ENCODE measurements at regions not wholly inside any gene's neighbourhood (a gene's known extent, or its start where the extent isn't known, plus 50 kb on each side); places are given as distances from the start of the nearest gene placed in this dataset.

DNA sequence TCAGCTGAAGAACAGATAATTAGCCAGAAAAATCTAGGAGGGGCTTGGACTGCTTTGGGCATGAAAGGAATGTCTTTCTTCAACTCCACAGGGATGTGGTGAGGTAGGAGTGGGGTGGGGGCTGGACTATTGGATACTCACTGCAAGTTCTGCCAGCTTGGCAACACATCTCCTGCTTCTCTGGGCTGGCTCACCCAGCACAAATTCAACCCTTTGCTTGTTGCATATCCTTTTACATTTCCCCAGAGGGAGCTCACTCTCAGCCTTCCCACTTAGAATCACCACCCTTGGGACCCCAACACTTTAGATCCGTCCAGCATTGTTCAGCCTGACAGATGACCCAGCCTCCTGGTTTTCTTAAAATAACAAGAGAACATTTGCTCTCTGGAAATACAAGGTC is 120.6 kb downstream of the KDR start (continued):
- TF ChIP-seq ZNF561 (tag by site-specific recombination; IDR thresholded peaks at IDR 0.05; ENCODE audit: borderline replicate concordance): no peak

- ChIA-PET POLR2A (no interaction called here), CTCF (interaction anchor here (0.6 kb wide), 2 partner anchors 405 to 850 kb away, joined by 3 to 4 read pairs; no protein-coding TSS in a partner anchor)
- no peak overlapping the region for H3K4me3 ChIP-seq (ENCODE audit: low read depth, low read length)
- H3K36me3 ChIP-seq (ENCODE audit: control insufficient read depth in 2 of 2, insufficient read depth in 1 of 2, low read length in 2 of 2): no peaks in the 10 kb centered on the region
- no peaks in the 10 kb centered on the region for H3K4me1 ChIP-seq (ENCODE audit: control insufficient read depth, insufficient read depth, low read length)
- no peaks in the 10 kb centered on the region for H3K9me3 ChIP-seq (ENCODE audit: control insufficient read depth, insufficient read depth, low read depth, low read length)
- no peak overlapping the region for H3K27ac ChIP-seq (ENCODE audit: extremely low read depth, low read depth, low read length)
- TF ChIP-seq, protein P1, sequence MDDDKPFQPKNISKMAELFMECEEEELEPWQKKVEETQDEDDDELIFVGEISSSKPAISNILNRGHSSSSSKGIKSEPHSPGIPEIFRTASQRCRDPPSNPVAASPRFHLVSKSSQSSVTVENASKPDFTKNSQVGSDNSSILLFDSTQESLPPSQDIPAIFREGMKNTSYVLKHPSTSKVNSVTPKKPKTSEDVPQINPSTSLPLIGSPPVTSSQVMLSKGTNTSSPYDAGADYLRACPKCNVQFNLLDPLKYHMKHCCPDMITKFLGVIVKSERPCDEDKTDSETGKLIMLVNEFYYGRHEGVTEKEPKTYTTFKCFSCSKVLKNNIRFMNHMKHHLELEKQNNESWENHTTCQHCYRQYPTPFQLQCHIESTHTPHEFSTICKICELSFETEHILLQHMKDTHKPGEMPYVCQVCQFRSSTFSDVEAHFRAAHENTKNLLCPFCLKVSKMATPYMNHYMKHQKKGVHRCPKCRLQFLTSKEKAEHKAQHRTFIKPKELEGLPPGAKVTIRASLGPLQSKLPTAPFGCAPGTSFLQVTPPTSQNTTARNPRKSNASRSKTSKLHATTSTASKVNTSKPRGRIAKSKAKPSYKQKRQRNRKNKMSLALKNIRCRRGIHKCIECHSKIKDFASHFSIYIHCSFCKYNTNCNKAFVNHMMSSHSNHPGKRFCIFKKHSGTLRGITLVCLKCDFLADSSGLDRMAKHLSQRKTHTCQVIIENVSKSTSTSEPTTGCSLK (tag by site-specific recombination; IDR thresholded peaks at IDR 0.05): no peak
- TF ChIP-seq ZNF37A (tag by site-specific recombination; IDR thresholded peaks at IDR 0.05) (no peak), ZNF510 (tag by site-specific recombination; IDR thresholded peaks at IDR 0.05; ENCODE audit: insufficient replicate concordance) (no peak), ZNF571 (tag by site-specific recombination; IDR thresholded peaks at IDR 0.05) (no peak), MYNN (tag by site-specific recombination; IDR thresholded peaks at IDR 0.05; ENCODE audit: borderline replicate concordance) (no peak), ZNF629 (tag by site-specific recombination; IDR thresholded peaks at IDR 0.05) (no peak), HOXA7 (CRISPR knock-in tag; IDR thresholded peaks at IDR 0.05; ENCODE audit: borderline replicate concordance) (no peak), ZNF785 (tag by site-specific recombination; IDR thresholded peaks at IDR 0.05) (no peak), KLF9 (tag by site-specific recombination; IDR thresholded peaks at IDR 0.05; ENCODE audit: low read depth) (no peak), GLI4 (tag by site-specific recombination; IDR thresholded peaks at IDR 0.05) (no peak), RBAK (tag by site-specific recombination; IDR thresholded peaks at IDR 0.05) (no peak), ZBTB26 (tag by site-specific recombination; optimal IDR thresholded peaks at IDR 0.05) (no peak), ZNF24 (tag by site-specific recombination; IDR thresholded peaks at IDR 0.05) (no peak), OSR2 (tag by site-specific recombination; IDR thresholded peaks at IDR 0.05) (no peak), ZNF610 (tag by site-specific recombination; IDR thresholded peaks at IDR 0.05; ENCODE audit: borderline replicate concordance) (no peak), ZNF654 (tag by site-specific recombination; IDR thresholded peaks at IDR 0.05; ENCODE audit: low read depth) (no peak)
These were observed 123.0 kb downstream of the KDR start for GRCh38 chr4:55002431-55002830.

- no peak overlapping the region for H3K4me3 ChIP-seq (ENCODE audit: low read depth, low read length)
- H3K27ac ChIP-seq (ENCODE audit: extremely low read depth, low read depth, low read length): no peak overlapping the region
- H3K36me3 ChIP-seq (ENCODE audit: control insufficient read depth in 2 of 2, insufficient read depth in 1 of 2, low read length in 2 of 2): no peaks in the 10 kb centered on the region
- no peak for TF ChIP-seq ZNF266 (tag by site-specific recombination; IDR thresholded peaks at IDR 0.05; ENCODE audit: low read depth)
- TF ChIP-seq ZNF24 (tag by site-specific recombination; IDR thresholded peaks at IDR 0.05): no peak
- TF ChIP-seq ZNF248 (tag by site-specific recombination; IDR thresholded peaks at IDR 0.05): no peak
- no peak for TF ChIP-seq SETDB1 (IDR thresholded peaks at IDR 0.05; ENCODE audit: insufficient read length, low read length)
- TF ChIP-seq, protein P2, sequence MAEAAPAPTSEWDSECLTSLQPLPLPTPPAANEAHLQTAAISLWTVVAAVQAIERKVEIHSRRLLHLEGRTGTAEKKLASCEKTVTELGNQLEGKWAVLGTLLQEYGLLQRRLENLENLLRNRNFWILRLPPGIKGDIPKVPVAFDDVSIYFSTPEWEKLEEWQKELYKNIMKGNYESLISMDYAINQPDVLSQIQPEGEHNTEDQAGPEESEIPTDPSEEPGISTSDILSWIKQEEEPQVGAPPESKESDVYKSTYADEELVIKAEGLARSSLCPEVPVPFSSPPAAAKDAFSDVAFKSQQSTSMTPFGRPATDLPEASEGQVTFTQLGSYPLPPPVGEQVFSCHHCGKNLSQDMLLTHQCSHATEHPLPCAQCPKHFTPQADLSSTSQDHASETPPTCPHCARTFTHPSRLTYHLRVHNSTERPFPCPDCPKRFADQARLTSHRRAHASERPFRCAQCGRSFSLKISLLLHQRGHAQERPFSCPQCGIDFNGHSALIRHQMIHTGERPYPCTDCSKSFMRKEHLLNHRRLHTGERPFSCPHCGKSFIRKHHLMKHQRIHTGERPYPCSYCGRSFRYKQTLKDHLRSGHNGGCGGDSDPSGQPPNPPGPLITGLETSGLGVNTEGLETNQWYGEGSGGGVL (tag by site-specific recombination; IDR thresholded peaks at IDR 0.05): no peak
- TF ChIP-seq ZBTB26 (tag by site-specific recombination; optimal IDR thresholded peaks at IDR 0.05): no peak
- no peak for TF ChIP-seq SCRT1 (tag by site-specific recombination; IDR thresholded peaks at IDR 0.05; ENCODE audit: borderline replicate concordance)
- no peak for TF ChIP-seq ZNF394 (tag by site-specific recombination; IDR thresholded peaks at IDR 0.05; ENCODE audit: borderline replicate concordance)
- ChIA-PET CTCF (no interaction called here), POLR2A (no interaction called here)
- H3K9me3 ChIP-seq (ENCODE audit: control insufficient read depth, insufficient read depth, low read depth, low read length): no peaks in the 10 kb centered on the region
- no peaks in the 10 kb centered on the region for H3K4me1 ChIP-seq (ENCODE audit: control insufficient read depth, insufficient read depth, low read length)
These were observed 123.9 kb downstream of the KDR start for GRCh38 chr4:55001538-55001937.

Data from HEK293 (cell line).